ENCODE measurements at regions not wholly inside any gene's neighbourhood (a gene's known extent, or its start where the extent isn't known, plus 50 kb on each side); places are given as distances from the start of the nearest gene placed in this dataset.

DNA sequence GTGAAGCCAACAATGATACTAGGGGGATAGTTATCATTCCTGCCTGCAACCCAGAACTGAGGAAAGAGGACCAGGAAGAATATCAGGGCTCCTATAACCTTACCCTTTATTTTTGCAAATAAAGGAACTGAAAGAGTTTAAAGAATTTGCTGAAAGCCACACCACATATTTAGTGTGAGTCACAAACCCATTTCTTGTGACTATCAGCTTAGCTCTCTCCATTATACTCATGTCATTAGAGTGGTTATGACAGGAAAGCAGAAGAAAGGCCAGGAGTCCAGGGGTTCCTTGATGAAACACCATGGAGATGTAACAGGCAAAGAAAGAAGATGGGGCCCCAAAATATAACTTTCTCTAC, 141.1 kb upstream of the SAMSN1 start:
- Histone ChIP-seq H3K9me3 (no peaks in the 10 kb centered on the region), H3K36me3 (ENCODE audit: low read depth, missing control alignments) (no peaks in the 10 kb centered on the region), H3K4me3 (no peak overlapping the region), H3K27ac (no peak overlapping the region), H3K4me1 (no peaks in the 10 kb centered on the region), H3K27me3 (no peaks in the 10 kb centered on the region)
- intact Hi-C loops (cut with DNase I; ENCODE audit: low total_unique reads) = no loop called here
- TF ChIP-seq POLR2A (IDR thresholded peaks at IDR 0.05) = no peak
- TF ChIP-seq, protein P1, sequence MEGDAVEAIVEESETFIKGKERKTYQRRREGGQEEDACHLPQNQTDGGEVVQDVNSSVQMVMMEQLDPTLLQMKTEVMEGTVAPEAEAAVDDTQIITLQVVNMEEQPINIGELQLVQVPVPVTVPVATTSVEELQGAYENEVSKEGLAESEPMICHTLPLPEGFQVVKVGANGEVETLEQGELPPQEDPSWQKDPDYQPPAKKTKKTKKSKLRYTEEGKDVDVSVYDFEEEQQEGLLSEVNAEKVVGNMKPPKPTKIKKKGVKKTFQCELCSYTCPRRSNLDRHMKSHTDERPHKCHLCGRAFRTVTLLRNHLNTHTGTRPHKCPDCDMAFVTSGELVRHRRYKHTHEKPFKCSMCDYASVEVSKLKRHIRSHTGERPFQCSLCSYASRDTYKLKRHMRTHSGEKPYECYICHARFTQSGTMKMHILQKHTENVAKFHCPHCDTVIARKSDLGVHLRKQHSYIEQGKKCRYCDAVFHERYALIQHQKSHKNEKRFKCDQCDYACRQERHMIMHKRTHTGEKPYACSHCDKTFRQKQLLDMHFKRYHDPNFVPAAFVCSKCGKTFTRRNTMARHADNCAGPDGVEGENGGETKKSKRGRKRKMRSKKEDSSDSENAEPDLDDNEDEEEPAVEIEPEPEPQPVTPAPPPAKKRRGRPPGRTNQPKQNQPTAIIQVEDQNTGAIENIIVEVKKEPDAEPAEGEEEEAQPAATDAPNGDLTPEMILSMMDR (IDR thresholded peaks at IDR 0.05) = no peak
- DNase-seq = no peak

GRCh38 chr21:14686466-14687267, 140.6 kb upstream of the SAMSN1 start:
- Histone ChIP-seq H3K4me1 (no peaks in the 10 kb centered on the region), H3K9me3 (no peaks in the 10 kb centered on the region), H3K4me3 (no peak overlapping the region), H3K27ac (no peak overlapping the region), H3K36me3 (ENCODE audit: low read depth, missing control alignments) (no peaks in the 10 kb centered on the region), H3K27me3 (no peaks in the 10 kb centered on the region)
- DNase-seq = no peak
- no peak for TF ChIP-seq POLR2A (IDR thresholded peaks at IDR 0.05)
- TF ChIP-seq, protein P1 (IDR thresholded peaks at IDR 0.05) = no peak
- intact Hi-C loops (cut with DNase I; ENCODE audit: low total_unique reads) = no loop called here
- 80 to 81% methylated on average over 8 of the region's 8 CpGs for WGBS, 2 donors

DNA sequence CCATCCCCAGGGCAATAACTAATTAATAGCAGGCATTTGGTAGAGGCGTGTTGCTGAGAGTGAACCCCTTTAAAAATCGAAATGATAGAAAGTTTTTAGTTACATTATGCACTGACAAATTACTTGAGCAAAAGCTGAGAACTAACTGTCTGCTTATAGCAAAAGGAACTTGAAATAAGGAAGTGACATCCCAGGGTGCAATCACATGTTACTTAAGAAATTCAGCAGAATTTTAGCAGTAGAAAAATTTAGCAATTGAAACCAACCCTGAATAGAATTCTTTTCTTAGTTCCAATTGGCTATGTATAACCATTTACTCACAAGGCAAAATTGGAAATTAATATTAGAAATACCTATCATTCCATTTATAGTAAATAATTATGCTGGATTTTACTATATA, 139.5 kb upstream of the SAMSN1 start:
- Histone ChIP-seq H3K27ac (no peak overlapping the region), H3K4me3 (no peak overlapping the region), H3K36me3 (ENCODE audit: low read depth, missing control alignments) (no peaks in the 10 kb centered on the region), H3K27me3 (no peaks in the 10 kb centered on the region), H3K9me3 (no peaks in the 10 kb centered on the region), H3K4me1 (no peaks in the 10 kb centered on the region)
- intact Hi-C loops (cut with DNase I; ENCODE audit: low total_unique reads) = no loop called here
- TF ChIP-seq, protein P1 (IDR thresholded peaks at IDR 0.05) = no peak
- TF ChIP-seq POLR2A (IDR thresholded peaks at IDR 0.05) = no peak
- no peak for DNase-seq
- 77 to 82% methylated on average over 2 of the region's 2 CpGs for WGBS, 2 donors

DNA sequence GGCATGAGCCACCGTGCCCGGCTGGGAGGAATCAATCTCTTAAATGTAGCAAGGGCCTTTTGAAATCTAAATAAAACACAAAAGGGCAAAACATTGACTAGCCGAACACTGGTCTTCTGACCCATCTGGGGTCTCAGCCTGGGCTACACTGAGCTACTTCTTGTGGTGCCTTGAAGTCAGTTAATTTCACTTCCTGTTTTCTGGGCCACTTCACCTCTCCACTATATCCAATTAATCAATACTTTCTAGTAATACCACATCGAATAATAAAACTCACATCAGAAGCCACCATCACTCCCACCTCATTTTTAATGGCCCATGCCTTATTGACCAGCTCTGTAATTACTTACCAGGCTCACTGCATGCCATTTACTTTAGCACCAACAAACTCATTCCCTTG, 138.0 kb upstream of the SAMSN1 start:
- Histone ChIP-seq H3K4me3 (no peak overlapping the region), H3K9me3 (no peaks in the 10 kb centered on the region), H3K27me3 (no peaks in the 10 kb centered on the region), H3K4me1 (no peaks in the 10 kb centered on the region), H3K27ac (no peak overlapping the region), H3K36me3 (ENCODE audit: low read depth, missing control alignments) (no peaks in the 10 kb centered on the region)
- no peak for DNase-seq
- no peak for TF ChIP-seq POLR2A (IDR thresholded peaks at IDR 0.05)
- TF ChIP-seq, protein P1 (IDR thresholded peaks at IDR 0.05) = no peak
- intact Hi-C loops (cut with DNase I; ENCODE audit: low total_unique reads) = no loop called here
- 81 to 87% methylated on average over 4 of the region's 4 CpGs for WGBS, 2 donors

DNA sequence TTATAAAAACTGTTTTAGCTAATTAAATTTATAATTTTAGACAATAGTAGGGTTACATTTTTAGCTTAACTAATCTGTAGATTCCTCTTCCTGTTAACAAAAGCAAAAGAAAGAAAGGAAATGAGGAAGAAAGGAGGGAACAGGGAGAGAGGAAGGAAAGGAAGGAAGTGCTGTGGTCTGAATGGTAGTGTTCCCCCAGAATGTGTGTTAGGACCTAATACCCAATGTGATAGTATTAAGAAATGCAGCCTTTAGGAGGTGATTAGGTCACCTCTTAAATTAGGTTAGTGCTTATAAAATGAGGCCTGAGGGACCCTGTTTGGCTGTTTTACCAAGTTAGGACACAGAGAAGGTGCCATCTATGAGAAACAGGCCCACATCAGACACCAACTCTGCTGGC, 136.9 kb upstream of the SAMSN1 start:
- no peaks in the 10 kb centered on the region for H3K9me3 ChIP-seq
- H3K4me1 ChIP-seq = no peaks in the 10 kb centered on the region
- no peaks in the 10 kb centered on the region for H3K27me3 ChIP-seq
- intact Hi-C loops (cut with DNase I; ENCODE audit: low total_unique reads) = no loop called here
- no peak for TF ChIP-seq POLR2A (IDR thresholded peaks at IDR 0.05)
- TF ChIP-seq, protein P1 (IDR thresholded peaks at IDR 0.05) = no peak
- no peak overlapping the region for H3K4me3 ChIP-seq
- no peak overlapping the region for H3K27ac ChIP-seq
- no peak for DNase-seq
- H3K36me3 ChIP-seq (ENCODE audit: low read depth, missing control alignments) = no peaks in the 10 kb centered on the region
